Neural cell (in vitro differentiated cells): ENCODE measurements at regions not wholly inside any gene's neighbourhood (a gene's known extent, or its start where the extent isn't known, plus 50 kb on each side); places are given as distances from the start of the nearest gene placed in this dataset.

ENCODE experiments used
- RAD21 ChIP-seq: fragments of 450-650 bp; conservative IDR thresholded peaks from 2 replicates; pipeline ENCODE4 v1.6.1; 2014; ENCODE audit warnings: antibody characterized with exemption, mild to moderate bottlenecking, moderate library complexity
- TF ChIP-seq, protein P1 (sequence below): fragments of 450-650 bp; IDR thresholded peaks from 2 replicates; pipeline ENCODE4 v1.5.1; 2014; ENCODE audit warnings: antibody characterized with exemption, mild to moderate bottlenecking, moderate library complexity; ENCODE audit not compliant: poor library complexity, severe bottlenecking

DNA sequence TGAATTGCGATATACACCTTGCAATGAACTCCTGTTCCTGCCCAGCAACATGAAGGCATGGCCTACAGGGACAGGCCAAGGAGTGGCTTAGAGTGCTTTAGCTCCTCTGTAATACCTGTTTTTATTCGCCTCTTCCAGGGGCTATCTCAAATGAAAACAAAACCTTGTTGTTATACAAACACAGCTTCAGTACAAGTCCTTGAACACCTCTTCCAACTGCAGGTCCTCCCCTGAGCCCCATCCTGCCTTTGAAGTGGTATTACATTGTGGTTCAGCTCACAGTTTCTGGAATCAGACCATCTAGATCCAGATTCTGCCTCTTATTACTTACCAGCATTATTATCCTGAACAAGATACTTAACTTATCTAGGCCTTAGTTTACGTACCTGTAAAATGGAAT is 83.0 kb upstream of the HNRNPA3 start:
- TF ChIP-seq RAD21: no peak
- TF ChIP-seq, protein P1, sequence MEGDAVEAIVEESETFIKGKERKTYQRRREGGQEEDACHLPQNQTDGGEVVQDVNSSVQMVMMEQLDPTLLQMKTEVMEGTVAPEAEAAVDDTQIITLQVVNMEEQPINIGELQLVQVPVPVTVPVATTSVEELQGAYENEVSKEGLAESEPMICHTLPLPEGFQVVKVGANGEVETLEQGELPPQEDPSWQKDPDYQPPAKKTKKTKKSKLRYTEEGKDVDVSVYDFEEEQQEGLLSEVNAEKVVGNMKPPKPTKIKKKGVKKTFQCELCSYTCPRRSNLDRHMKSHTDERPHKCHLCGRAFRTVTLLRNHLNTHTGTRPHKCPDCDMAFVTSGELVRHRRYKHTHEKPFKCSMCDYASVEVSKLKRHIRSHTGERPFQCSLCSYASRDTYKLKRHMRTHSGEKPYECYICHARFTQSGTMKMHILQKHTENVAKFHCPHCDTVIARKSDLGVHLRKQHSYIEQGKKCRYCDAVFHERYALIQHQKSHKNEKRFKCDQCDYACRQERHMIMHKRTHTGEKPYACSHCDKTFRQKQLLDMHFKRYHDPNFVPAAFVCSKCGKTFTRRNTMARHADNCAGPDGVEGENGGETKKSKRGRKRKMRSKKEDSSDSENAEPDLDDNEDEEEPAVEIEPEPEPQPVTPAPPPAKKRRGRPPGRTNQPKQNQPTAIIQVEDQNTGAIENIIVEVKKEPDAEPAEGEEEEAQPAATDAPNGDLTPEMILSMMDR: no peak
